ENCODE measurements at regions not wholly inside any gene's neighbourhood (a gene's known extent, or its start where the extent isn't known, plus 50 kb on each side); places are given as distances from the start of the nearest gene placed in this dataset.
"Not testable (repeated sequence)": the region's sequence is repeated elsewhere in the genome, so short reads cannot be mapped to it uniquely, and the experiment has no call there.

DNA sequence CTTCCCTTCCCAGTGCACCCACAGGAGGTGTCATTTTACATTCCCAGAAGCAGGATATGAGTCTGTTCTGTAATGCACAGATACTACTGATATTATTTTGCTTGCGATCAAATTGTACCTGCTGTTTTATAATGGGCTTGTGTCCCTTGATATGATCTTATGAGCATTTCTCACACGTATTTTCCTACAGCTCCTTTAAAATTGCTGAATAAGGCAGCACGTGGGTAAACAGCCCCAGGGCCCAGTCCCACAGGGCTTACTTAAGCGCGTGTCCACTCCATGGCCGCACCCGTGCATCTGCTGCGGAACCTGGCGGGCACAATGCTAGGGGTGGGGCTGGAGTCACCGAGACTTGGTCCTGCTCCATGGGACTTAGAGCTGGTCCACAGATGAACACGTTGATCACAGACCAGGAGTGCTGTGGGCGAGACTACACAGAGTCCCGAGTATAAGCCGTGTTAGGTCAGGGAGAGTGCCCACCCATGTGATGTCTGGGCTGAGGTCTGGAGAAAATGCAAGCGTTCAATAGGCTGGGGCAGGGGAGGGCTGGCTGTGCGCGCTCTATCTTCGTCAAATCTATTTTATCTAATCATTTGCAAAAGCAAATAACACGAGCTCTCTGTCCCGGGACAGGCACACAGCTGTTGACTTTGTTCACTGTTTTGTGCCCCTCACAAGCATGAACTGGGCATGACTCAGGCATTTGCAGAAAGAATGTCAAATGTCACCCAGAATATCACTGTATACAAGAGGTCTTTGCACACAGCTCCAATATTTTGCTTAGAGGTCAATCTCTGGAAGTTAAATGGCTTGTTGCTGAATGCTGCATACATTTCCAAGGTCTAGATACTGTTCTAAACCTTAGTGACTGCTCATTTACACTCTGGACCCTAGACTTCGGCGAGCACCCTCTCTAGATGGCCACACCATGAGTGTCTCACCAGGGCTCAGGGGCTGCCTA lies 119.3 kb downstream of the CRYAA start:
- no peak for DNase-seq (ENCODE audit: low spot score)

DNA sequence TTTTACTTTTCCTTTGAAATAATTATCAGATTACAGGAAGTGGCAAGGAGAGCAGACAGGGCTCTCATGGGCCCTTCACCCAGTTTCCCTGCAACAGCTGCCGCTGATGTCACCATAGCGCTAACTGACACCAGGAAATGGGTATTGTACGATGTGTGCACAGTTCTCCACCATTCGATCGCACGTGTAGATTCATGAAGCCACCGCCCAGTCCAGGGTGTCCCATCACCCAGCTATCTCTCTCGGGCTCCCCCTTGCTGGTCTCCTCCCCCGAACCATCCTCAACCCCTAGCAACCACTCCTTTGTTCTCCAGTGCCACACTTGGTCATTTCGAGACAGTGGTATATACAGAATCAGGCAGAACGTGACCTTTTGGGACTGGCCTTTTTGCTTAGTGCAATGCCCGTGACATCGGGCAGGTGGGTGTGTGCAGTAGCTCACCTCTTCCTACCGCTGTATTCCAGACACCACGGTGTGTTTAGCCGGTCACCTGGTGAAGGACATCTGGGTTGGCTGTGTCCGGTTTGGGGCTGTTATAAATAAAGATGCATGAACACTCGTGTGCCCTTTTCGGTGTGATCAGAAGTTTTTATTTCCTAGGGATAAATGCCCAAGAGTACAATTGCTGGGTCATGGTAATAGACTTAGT lies 118.4 kb downstream of the CRYAA start:
- no peak for DNase-seq (ENCODE audit: low spot score)

DNA sequence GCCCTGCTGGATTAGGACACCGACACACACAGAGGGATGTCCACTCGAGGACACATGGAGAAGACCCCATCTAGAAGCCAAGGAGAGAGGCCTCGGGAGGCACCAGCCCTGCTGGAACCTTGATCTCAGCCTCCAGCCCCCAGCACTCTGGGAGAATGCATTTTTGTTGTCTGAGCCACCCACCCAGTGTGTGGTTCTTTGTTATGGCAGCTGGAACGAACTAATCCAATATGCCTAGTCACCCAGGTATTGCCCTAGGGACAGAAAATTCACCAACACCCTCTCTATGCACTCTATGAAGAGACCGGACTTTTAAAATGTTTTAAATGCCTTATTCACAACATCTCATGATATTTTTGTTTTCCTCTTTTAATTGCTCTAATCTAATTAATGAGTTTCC lies 117.4 kb downstream of the CRYAA start:
- no peak for DNase-seq (ENCODE audit: low spot score)

DNA sequence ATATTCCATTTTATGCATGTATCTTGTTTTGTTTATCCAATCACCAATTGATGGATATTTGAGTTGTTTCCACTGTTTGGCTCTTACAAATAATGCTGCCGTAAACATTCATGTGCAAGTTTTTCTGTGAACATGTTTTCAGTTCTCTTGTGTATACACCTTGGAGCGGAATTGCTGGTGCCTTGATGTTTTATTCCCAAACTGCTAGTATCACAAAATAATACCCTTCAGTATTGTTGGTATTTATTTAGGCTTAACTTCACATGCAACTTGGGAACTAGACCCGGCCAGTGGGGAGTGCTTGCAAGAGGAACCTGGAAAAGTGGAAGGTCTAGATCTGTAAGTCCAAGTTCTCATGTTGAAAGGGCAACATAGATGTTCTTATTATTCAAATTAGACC lies 115.9 kb downstream of the CRYAA start:
- no peak for DNase-seq (ENCODE audit: low spot score)

DNA sequence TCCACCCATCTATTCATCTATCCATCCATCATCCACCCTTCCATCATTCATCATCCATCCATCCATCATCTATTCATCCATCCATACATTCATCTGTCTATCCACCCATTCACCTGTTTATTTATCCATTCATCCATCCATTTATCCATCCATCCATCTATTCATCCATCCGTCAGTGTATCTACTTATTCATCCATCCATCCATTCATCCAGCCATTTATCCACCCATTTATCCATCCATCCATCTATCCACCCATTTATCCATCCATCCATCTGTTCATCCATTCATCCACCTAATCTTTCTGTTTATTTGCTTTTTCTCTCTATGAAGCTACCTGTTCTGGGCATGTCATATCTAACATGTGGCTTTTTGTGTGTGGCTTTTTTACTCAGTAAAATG lies 115.4 kb downstream of the CRYAA start:
- no peak for DNase-seq (ENCODE audit: low spot score)

DNA sequence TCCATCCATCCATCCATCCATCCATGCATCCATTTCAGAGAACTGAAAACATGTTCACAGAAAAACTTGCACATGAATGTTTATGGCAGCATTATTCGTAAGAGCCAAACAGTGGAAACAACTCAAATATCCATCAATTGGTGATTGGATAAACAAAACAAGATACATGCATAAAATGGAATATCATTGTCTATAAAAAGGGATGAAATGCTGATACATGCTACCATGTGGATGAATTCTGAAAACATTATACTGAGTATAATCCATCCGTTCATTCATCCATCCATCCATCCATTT lies 115.1 kb downstream of the CRYAA start:
- DNase-seq (ENCODE audit: low spot score), result not testable (repeated sequence)

DNA sequence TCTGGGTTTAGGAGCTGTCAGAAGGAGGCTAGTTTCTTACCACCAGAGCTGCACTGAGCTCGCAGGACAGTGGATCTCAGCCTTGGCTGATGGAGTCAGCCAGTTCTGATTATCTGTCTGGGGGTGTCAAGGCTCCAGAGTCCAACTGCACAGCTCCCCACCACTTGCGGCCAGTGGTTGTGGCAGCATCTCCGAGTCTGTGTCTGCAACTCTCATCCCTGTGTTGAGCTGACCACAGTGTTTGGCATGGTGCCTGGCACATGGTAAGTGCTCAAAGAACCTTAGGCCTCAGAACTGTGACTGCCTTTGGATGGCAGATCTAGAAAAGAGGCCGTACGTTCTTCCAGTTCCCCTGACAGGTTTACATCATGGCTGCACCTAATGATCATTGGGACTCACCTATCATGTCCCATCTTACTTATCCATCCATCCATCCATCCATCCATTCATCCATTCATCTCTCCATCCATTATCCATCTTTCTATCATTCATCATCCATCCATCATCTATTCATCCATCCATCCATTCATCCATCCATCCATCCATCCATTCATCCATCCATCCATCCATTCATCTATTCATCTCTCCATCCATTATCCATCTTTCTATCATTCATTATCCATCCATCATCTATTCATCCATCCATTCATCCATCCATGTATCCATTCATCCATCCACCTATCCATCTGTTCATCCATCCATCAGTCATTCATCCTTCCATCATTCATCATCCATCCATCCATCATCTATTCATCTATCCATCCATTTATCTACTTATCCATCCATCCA lies 114.5 kb downstream of the CRYAA start:
- no peak for DNase-seq (ENCODE audit: low spot score)

DNA sequence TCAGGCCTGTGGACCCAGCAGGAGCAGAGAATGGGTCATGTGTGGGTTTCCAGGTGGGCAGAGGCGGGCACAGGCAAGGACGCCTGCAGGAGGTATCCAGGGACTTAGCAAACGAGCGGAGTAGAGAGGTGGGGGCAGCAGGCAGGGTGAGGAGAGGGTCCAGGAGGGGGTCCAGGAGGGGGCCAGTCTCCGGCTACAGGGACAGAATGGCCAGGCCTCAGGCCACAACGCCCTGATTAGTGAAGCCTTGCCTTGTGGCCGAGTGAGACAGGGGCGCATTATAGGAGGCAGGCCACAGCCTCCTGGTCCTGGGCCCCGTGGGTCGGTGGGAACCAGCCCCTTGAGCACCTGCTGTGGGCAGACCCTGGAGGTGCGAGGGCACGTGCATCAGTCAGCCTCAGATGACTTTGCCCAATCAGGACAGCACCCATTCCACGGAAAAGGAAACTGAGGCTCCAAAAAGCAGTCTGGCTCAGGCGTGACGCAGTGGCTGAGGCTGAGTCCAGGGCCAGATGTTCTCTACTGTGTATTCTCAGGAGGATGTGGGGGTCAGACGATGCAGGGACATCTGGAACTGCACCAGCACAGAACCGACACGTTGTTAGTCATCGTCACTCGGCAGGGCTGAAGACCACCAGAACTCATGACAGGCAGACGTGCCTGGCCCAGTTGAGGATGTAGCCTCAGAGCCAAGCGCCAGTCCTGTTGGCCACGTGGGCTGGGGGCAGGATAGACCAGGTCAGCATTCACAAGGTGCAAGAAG lies 113.7 kb downstream of the CRYAA start:
- no peak for DNase-seq (ENCODE audit: low spot score)

DNA sequence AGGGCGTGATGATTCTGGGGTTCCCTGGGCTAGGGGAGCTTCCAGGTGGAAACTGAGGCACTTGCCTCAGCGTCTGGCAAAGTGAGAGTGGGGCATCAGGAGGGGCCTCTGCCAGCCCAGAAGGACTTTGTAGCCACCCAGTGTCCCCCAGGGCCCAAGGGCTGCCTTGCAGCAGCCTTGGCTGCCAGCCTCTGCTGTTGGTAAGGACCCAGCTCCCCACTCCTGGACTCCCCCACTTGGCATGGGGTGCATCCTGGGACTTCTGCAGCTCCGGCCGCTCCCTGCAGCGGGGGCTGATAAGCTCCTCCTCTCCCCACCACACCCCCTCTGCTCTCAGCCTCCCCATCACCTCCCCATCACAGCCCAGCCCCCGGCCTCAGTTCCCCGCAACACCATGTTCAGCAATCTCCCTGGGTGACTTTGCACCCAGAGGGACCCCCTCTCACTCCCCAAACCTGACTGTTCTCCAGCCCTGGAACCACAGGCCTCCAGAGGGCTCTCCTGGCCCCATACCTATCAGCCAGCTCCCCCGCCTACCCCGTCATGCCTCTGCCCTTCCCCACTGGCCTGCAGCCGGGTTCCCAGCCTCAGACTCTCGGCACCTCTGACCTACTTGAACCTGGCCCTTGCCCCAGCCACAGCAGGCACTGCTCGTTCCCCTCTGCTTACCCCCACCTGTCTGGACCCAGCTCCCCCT lies 113.0 kb downstream of the CRYAA start:
- DNase-seq (ENCODE audit: low spot score), result no peak

DNA sequence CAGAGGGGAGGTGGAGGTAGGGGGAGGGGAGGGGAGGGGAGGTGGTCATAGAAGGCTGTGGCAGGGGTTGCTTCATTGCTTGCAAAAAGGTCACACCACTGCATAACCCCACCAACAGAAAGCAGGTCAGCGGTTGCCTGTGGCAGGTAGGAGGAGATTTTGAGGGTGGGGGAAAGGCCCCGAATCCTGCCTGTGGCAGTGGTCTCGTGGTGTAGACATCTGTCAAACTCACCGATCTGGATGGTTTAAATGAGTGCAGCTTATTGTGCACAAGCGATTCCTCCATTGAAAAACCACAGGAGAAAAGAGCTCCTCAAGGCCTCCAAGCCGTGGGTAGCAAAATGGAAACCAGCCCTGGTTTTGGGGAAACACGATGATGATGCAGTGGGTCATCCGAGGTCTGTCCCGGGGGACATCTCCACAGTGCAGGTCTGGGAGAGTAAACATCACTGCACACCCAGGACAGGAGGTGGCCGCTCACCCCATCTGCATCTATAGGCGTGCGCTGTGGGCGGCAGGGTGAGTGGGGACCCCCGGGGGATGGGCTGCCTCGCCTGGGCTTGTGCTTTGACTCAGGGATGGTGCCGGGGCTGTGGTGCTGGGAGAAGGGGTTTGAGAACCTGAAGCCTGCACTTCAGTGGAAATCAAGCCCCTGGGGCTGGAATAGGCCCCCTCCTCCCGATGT lies 112.3 kb downstream of the CRYAA start:
- DNase-seq (ENCODE audit: low spot score), result no peak

DNA sequence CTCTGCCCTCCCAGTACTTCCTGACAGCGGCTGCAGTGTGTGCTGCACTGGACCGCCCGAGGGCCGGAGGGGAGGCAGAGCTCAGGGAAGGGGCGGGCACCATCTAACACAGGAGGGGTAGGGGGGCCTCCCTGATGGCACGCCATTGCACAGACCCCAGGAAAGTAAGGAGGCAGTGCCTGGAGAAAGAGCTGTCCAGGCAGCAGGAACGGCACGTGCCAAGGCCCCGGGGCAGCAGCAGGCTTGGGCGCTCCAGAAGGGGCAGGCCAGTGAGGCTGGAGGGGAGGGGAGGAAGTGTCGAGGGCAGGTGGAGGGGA lies 110.7 kb downstream of the CRYAA start:
- no peak for DNase-seq (ENCODE audit: low spot score)

DNA sequence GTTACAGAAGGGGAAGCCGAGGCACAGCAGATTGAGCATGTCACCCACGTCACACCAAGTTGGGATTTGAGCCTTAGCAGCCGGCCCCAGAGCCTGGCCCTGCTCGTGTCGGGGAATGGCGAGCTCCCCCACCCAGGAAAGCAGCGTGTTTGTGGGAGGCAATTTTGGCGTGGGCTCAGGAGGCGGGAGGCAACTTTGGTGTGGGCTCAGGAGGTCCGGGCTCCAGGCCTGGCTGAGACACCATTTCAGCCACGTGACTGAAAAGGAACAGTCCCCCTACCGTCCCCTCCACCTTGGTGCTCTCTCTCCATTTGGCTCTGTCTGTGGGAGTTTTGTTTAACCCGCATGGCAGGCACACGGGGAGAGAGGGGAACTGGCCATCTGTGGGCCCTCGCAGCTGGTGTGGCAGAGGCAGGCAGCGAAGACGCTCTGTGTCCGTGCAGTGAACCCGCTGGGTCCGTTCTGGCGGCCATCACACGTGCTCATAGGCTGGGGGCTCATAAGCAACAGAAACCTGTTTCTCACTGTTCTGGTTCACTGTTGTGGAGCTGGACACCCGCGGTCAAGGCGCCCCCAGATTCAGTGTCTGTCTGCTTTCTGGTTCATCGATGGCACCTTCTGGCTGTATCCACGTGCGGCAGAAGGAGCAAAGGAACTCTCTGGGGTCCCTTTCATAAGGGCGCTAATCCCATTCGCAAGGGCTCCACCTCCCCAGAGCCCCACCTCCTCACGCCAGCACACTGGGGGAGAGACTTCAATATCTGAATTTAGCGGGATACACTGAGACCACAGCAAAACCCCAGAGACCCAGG lies 110.2 kb downstream of the CRYAA start:
- DNase-seq (ENCODE audit: low spot score), result no peak

DNA sequence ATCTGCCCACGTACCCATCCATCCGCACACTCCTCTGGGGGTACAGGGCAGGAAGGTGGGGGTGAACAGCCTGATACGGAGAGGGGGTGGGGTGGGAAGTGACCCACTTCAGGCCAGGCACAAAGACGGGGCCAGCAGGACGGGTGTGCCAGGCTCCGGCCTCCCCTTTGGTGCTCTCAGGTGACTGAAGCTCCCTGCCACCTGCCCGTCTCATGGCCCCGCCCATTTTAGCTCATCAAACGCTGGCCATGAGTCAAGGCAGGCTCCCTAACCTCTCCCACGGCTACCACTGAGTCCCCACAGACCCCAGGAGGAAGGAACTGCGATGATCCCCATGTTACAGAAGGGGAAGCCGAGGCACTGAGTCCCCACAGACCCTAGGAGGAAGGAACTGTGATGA lies 109.6 kb downstream of the CRYAA start:
- DNase-seq (ENCODE audit: low spot score), result no peak

DNA sequence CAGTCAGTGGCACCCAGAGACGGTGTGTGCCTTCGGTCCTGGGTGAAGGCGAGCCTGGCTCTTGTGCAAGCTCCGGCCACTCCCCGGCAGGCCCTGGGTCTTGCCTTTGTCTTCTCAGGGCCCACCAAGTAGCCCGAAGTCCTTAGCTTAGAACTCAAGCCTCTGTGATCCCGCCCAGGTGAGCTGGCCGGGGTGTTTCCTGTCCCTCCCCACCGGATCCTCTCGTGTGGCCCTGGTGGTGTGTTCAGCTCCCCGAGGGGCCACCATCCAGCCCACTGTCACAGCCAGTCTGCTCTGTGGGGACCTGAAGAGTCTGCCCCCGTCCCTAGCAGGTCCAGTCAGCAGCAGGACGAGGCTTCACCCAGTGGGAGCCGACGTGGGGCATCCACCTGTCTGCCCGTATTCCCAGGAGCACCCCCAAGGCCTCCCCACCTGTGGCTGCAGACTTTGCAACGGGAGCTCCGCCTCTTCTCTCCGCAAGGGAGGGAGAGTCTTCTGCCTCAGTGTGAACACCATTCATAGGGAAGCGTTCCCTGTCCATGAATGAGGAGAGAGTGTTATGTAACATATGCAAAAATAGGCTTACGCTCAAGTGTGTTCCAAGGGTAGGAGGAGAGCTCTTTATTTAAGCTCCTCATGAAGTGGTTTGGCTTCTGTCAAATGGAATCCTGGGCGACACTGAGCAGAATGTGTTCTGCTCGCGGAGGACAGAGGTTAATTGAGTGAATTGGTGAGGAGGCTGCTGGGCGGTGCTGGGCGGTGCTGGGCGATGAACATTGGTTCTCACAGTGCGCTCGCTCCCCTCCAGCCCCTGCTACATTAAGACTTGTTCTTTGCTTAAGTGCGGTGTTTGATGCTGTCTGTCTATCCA lies 108.9 kb downstream of the CRYAA start:
- no peak for DNase-seq (ENCODE audit: low spot score)

DNA sequence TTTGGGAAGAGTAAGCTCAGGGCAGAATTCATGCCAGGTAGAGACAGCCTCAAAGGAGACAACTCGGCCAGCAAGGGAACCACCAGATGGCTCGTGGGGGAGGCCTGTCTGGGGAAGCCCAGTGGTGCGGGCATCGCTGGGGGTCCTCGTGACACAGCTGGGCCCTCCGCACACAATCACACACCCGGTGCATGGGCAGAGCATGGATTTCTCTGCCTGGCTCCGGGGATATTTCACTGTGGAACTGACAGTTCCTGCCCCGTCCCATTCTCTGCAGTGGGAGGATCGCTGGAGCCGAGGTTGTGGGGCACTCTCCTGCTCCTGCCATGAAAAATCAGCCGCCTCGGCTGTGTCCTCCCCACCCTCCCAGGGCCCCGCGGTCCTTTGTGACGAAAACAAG lies 108.0 kb downstream of the CRYAA start:
- DNase-seq (ENCODE audit: low spot score), result no peak

DNA sequence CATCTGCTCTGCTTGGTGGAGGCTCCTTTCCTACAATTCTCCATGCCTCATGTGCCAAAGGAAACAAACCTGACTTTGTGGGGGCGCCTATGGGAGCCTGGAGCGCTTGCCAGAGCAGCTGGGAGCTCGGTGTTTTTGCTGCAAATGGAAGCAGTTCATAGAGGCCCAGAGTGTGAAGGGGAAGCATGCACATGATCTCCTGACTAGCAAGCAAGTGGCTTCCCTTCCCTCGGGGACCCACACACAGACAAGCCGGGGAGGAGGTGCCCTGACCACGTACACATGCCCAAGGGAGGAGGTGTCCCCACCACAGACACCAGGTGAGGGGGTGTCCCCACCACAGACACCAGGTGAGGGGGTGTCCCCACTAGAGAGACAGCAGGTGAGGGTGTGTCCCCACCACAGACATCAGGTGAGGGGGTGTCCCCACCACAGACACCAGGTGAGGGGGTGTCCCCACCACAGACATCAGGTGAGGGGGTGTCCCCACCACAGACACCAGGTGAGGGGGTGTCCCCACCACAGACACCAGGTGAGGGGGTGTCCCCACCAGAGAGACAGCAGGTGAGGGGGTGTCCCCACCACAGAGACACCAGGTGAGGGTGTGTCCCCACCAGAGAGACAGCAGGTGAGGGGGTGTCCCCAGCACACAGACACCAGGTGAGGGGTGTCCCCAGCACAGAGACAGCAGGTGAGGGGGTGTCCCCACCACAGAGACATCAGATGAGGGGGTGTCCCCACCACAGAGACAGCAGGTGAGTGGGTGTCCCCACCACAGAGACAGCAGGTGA lies 106.8 kb downstream of the CRYAA start:
- no peak for DNase-seq (ENCODE audit: low spot score)

DNA sequence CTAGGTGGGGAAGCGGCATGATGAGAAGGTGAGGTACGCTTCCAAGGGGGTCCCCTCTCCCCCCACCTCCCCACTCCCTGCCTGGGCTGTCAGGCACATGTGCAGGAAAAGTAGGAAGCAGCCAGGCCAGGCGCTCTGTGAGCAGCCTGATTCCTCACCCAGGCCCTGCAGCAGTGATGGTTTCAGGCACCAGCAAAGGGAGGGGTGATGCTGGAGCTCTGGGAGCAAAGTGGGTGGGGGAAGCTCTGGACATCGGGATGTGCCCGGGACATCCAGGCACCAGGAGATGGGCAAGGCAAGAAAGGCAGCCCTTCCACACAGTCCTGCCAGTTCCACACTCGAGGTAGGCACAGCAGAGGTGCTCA lies 106.1 kb downstream of the CRYAA start:
- DNase-seq (ENCODE audit: low spot score), result no peak
